WTC11 (cell line): ENCODE measurements at regions not wholly inside any gene's neighbourhood (a gene's known extent, or its start where the extent isn't known, plus 50 kb on each side); places are given as distances from the start of the nearest gene placed in this dataset.

ENCODE experiments used
- ATAC-seq: fragments of 200-7000 bp; cut with Tn5 transposase; 2 replicates; pipeline ENCODE4 v1.10.0; 2021; ENCODE audit warnings: mild to moderate bottlenecking, moderate library complexity
- CTCF ChIA-PET: fragments of 300-600 bp; sonication (Branson Sonifier 250); formaldehyde crosslinking; loops from one replicate; lab custom pipeline; 2021; ENCODE audit warnings: antibody characterized with exemption; lab: Charles Lee
- POLR2A ChIA-PET: fragments of 350-600 bp; sonication (Branson Sonifier 250); formaldehyde crosslinking; loops from one replicate; lab custom pipeline; 2021; ENCODE audit warnings: antibody characterized with exemption; lab: Charles Lee
- DNase-seq: peaks from one replicate; pipeline ENCODE4 v3.0.0; 2021; ENCODE audit warnings: low spot score
- H3K27ac Mint-ChIP-seq: 2 replicates; pipeline ENCODE4 v1.8.0; 2021; ENCODE audit warnings: mixed read lengths
- H3K27me3 Mint-ChIP-seq: 2 replicates; pipeline ENCODE4 v1.8.0; 2021; ENCODE audit warnings: low read depth, mild to moderate bottlenecking, moderate library complexity, mixed read lengths
- H3K36me3 Mint-ChIP-seq: 2 replicates; pipeline ENCODE4 v1.8.0; 2021; ENCODE audit warnings: mixed read lengths
- H3K4me1 Mint-ChIP-seq: 2 replicates; pipeline ENCODE4 v1.8.0; 2022; ENCODE audit warnings: mixed read lengths
- H3K4me3 Mint-ChIP-seq: 2 replicates; pipeline ENCODE4 v1.8.0; 2021; ENCODE audit warnings: mild to moderate bottlenecking, moderate library complexity, mixed read lengths
- H3K9me3 Mint-ChIP-seq: 2 replicates; pipeline ENCODE4 v1.8.0; 2021; ENCODE audit warnings: mixed read lengths
- ATF6 ChIP-seq: sonication (generic); formaldehyde crosslinking; IDR thresholded peaks from 2 replicates; pipeline ENCODE4 v1.8.1; 2023; ENCODE audit warnings: mild to moderate bottlenecking, missing genetic modification reagents
- CDX4 ChIP-seq: fragments of 250-450 bp; sonication (Bioruptor Pico); IDR thresholded peaks from 2 replicates; pipeline ENCODE4 v1.9.0; 2021; ENCODE audit warnings: moderate library complexity, mild to moderate bottlenecking, inconsistent platforms, borderline replicate concordance
- EMX1 ChIP-seq: fragments of 250-450 bp; sonication (Bioruptor Pico); IDR thresholded peaks from 2 replicates; pipeline ENCODE4 v1.8.0; 2021; ENCODE audit warnings: mild to moderate bottlenecking
- ETV6 ChIP-seq: sonication (generic); formaldehyde crosslinking; IDR thresholded peaks from 2 replicates; pipeline ENCODE4 v1.8.1; 2022; ENCODE audit warnings: mild to moderate bottlenecking, missing genetic modification reagents
- FOXP4 ChIP-seq: sonication (generic); formaldehyde crosslinking; IDR thresholded peaks from 2 replicates; pipeline ENCODE4 v1.8.0; 2022; ENCODE audit warnings: mild to moderate bottlenecking, missing genetic modification reagents
- GTF2I ChIP-seq: fragments of 250-450 bp; sonication (Bioruptor Pico); conservative IDR thresholded peaks from 2 replicates; pipeline ENCODE4 v1.4.0; 2021; ENCODE audit warnings: mild to moderate bottlenecking
- HMGXB4 ChIP-seq: sonication (generic); formaldehyde crosslinking; IDR thresholded peaks from 2 replicates; pipeline ENCODE4 v1.8.1; 2023; ENCODE audit warnings: mild to moderate bottlenecking, moderate library complexity, missing genetic modification reagents
- MLX ChIP-seq: sonication (generic); formaldehyde crosslinking; IDR thresholded peaks from 2 replicates; pipeline ENCODE4 v1.8.1; 2023; ENCODE audit warnings: mild to moderate bottlenecking, missing genetic modification reagents, moderate library complexity
- MXD4 ChIP-seq: fragments of 250-450 bp; sonication (Bioruptor Pico); IDR thresholded peaks from 2 replicates; pipeline ENCODE4 v1.8.0; 2021; ENCODE audit warnings: mild to moderate bottlenecking, moderate library complexity, borderline replicate concordance
- NFYB ChIP-seq: sonication (generic); formaldehyde crosslinking; conservative IDR thresholded peaks from 2 replicates; pipeline ENCODE4 v1.8.0; 2022; ENCODE audit warnings: low read depth, missing genetic modification reagents
- NR1H2 ChIP-seq: sonication (generic); formaldehyde crosslinking; IDR thresholded peaks from 2 replicates; pipeline ENCODE4 v1.9.0; 2021; ENCODE audit warnings: mild to moderate bottlenecking, moderate library complexity, missing genetic modification reagents
- PRRX2 ChIP-seq: fragments of 250-450 bp; sonication (Bioruptor Pico); IDR thresholded peaks from 2 replicates; pipeline ENCODE4 v1.8.0; 2021; ENCODE audit warnings: mild to moderate bottlenecking
- TCF7 ChIP-seq: sonication (generic); formaldehyde crosslinking; IDR thresholded peaks from 2 replicates; pipeline ENCODE4 v1.8.0; 2022; ENCODE audit warnings: mild to moderate bottlenecking, low read depth, missing genetic modification reagents, moderate library complexity
- TEAD4 ChIP-seq: sonication (generic); formaldehyde crosslinking; IDR thresholded peaks from 2 replicates; pipeline ENCODE4 v1.8.0; 2022; ENCODE audit warnings: mild to moderate bottlenecking, missing genetic modification reagents
- ZNF263 ChIP-seq: sonication (generic); formaldehyde crosslinking; IDR thresholded peaks from 2 replicates; pipeline ENCODE4 v1.8.1; 2022; ENCODE audit warnings: low read depth, mild to moderate bottlenecking, moderate library complexity, missing genetic modification reagents
- ZNF423 ChIP-seq: fragments of 250-450 bp; sonication (Bioruptor Pico); IDR thresholded peaks from 2 replicates; pipeline ENCODE4 v2.1.2; 2022; ENCODE audit warnings: mild to moderate bottlenecking, moderate library complexity
- ZNF425 ChIP-seq: fragments of 250-450 bp; sonication (Bioruptor Pico); conservative IDR thresholded peaks from 2 replicates; pipeline ENCODE4 v1.9.0; 2021; ENCODE audit warnings: mild to moderate bottlenecking
- ZSCAN18 ChIP-seq: fragments of 250-450 bp; sonication (Bioruptor Pico); IDR thresholded peaks from 2 replicates; pipeline ENCODE4 v2.1.2; 2022; ENCODE audit warnings: mild to moderate bottlenecking, moderate library complexity

GRCh38 chr4:77372375-77372774 lies 215.4 kb downstream of the CCNG2 start:
- no peaks in the 10 kb centered on the region for H3K36me3 Mint-ChIP-seq
- no peak overlapping the region for H3K4me3 Mint-ChIP-seq
- peaks cover 14% of the 10 kb centered on the region for H3K4me1 Mint-ChIP-seq
- ATAC-seq (no peak), DNase-seq (no peak)
- CTCF ChIA-PET, result interaction anchor here (1.2 to 3.5 kb wide), 5 partner anchors 11 to 93 kb away, joined by 5 to 28 read pairs (median 11); no protein-coding TSS in a partner anchor
- POLR2A ChIA-PET, result no interaction called here
- no peak overlapping the region for H3K27ac Mint-ChIP-seq
- H3K9me3 Mint-ChIP-seq, result no peaks in the 10 kb centered on the region
- TF ChIP-seq ZNF425 (CRISPR knock-in tag), result no peak
- TF ChIP-seq EMX1 (CRISPR knock-in tag), result no peak
- TF ChIP-seq FOXP4 (CRISPR knock-in tag), result no peak
- TF ChIP-seq HMGXB4 (CRISPR knock-in tag), result no peak
- no peak for TF ChIP-seq ETV6
- TF ChIP-seq NFYB (CRISPR knock-in tag), result no peak
- no peak for TF ChIP-seq ATF6 (CRISPR knock-in tag)
- TF ChIP-seq MLX (CRISPR knock-in tag), result no peak
- no peak for TF ChIP-seq CDX4 (CRISPR knock-in tag)
- no peak for TF ChIP-seq GTF2I (CRISPR knock-in tag)
- TF ChIP-seq MXD4, result no peak
- no peak for TF ChIP-seq TCF7 (CRISPR knock-in tag)
- TF ChIP-seq PRRX2 (CRISPR knock-in tag), result no peak
- no peak for TF ChIP-seq ZNF423 (CRISPR knock-in tag)
- no peak for TF ChIP-seq TEAD4
- TF ChIP-seq ZSCAN18 (CRISPR knock-in tag), result no peak
- TF ChIP-seq ZNF263, result no peak
- no peak for TF ChIP-seq NR1H2 (CRISPR knock-in tag)
- no peaks in the 10 kb centered on the region for H3K27me3 Mint-ChIP-seq
